ENCODE measurements at regions not wholly inside any gene's neighbourhood (a gene's known extent, or its start where the extent isn't known, plus 50 kb on each side); places are given as distances from the start of the nearest gene placed in this dataset.

DNA sequence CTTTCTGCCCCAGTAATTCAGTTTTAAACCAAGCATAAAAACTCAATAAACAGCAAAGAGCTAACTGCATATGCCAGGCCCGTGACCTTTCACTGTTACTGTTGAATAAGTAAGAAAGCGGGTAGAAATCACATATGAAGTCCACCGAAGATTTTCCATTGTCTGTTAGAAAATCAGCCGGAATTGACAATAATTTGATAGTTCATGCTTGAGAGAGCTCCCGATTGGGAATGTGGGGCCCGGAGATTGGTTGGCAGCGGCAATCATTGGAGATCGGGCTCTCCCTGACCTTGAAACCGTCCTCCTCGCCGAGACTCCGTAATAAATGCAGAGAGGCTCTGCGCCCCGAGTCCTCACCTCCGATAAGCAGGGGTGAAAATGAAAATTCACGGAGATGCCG, 709.6 kb downstream of the BRD1 start:
- Histone ChIP-seq H3K27me3 (ENCODE audit: control insufficient read depth, insufficient read depth, low read length) (no peaks in the 10 kb centered on the region), H3K56ac (ENCODE audit: extremely low read depth, insufficient read depth, low read length) (no peak overlapping the region), H3K9me1 (ENCODE audit: insufficient read depth, low read length) (no peaks in the 10 kb centered on the region), H2BK20ac (ENCODE audit: low read depth, low read length) (no peak overlapping the region), H2AK5ac (ENCODE audit: low read depth, low read length) (no peak overlapping the region), H3K4me1 (ENCODE audit: control insufficient read depth, insufficient read depth, low read length) (no peaks in the 10 kb centered on the region), H3K4me3 (ENCODE audit: insufficient read depth, low read depth, low read length) (no peak overlapping the region), H3K9me3 (ENCODE audit: control insufficient read depth, insufficient read depth, low read length) (peaks cover 48% of the 10 kb centered on the region), H4K91ac (ENCODE audit: insufficient read depth, low read depth, low read length) (no peak overlapping the region), H2BK5ac (ENCODE audit: low read depth, low read length, poor library complexity, severe bottlenecking) (no peak overlapping the region), H3K4me2 (ENCODE audit: low read depth, low read length) (no peak overlapping the region), H2BK120ac (ENCODE audit: low read depth, low read length) (no peak overlapping the region), H4K8ac (ENCODE audit: low read depth in 2 of 2, low read length in 2 of 2) (no peak overlapping the region), H3K9ac (ENCODE audit: low read depth, low read length) (no peak overlapping the region), H4K20me1 (ENCODE audit: insufficient read depth, low read length) (no peaks in the 10 kb centered on the region), H3K79me1 (ENCODE audit: low read depth in 1 of 2, low read length in 2 of 2) (no peaks in the 10 kb centered on the region), H2AFZ (replicated peaks; ENCODE audit: low read length, poor library complexity) (no peak overlapping the region), H3K4ac (ENCODE audit: low read depth, low read length) (no peak overlapping the region), H3K23ac (ENCODE audit: low read depth, low read length) (no peak overlapping the region), H3K14ac (replicated peaks; ENCODE audit: low read depth, low read length) (no peak overlapping the region), H2BK15ac (ENCODE audit: low read depth, low read length) (no peak overlapping the region), H4K5ac (ENCODE audit: low read depth, low read length) (no peak overlapping the region), H3K36me3 (ENCODE audit: control insufficient read depth, insufficient read depth, low read length) (no peaks in the 10 kb centered on the region), H2AK9ac (replicated peaks; ENCODE audit: low read depth, low read length, poor library complexity) (no peak overlapping the region), H3K27ac (ENCODE audit: insufficient read depth, low read length) (no peak overlapping the region), H3K18ac (ENCODE audit: low read depth, low read length) (no peak overlapping the region)
- CTCF ChIA-PET = no interaction called here
- TF ChIP-seq NFE2L2 (IDR thresholded peaks at IDR 0.05; ENCODE audit: low read depth, low read length) (no peak), MXI1 (IDR thresholded peaks at IDR 0.05; ENCODE audit: borderline replicate concordance, low read depth, low read length) (no peak), RCOR1 (IDR thresholded peaks at IDR 0.05; ENCODE audit: insufficient replicate concordance, low read length) (no peak), RFX5 (IDR thresholded peaks at IDR 0.05; ENCODE audit: low read depth, low read length) (no peak), CHD1 (IDR thresholded peaks at IDR 0.05; ENCODE audit: low read depth, low read length) (no peak), CEBPB (IDR thresholded peaks at IDR 0.05; ENCODE audit: low read depth, low read length) (no peak), MAZ (IDR thresholded peaks at IDR 0.05; ENCODE audit: borderline replicate concordance, low read depth, low read length) (no peak)
- TF ChIP-seq, protein P1, sequence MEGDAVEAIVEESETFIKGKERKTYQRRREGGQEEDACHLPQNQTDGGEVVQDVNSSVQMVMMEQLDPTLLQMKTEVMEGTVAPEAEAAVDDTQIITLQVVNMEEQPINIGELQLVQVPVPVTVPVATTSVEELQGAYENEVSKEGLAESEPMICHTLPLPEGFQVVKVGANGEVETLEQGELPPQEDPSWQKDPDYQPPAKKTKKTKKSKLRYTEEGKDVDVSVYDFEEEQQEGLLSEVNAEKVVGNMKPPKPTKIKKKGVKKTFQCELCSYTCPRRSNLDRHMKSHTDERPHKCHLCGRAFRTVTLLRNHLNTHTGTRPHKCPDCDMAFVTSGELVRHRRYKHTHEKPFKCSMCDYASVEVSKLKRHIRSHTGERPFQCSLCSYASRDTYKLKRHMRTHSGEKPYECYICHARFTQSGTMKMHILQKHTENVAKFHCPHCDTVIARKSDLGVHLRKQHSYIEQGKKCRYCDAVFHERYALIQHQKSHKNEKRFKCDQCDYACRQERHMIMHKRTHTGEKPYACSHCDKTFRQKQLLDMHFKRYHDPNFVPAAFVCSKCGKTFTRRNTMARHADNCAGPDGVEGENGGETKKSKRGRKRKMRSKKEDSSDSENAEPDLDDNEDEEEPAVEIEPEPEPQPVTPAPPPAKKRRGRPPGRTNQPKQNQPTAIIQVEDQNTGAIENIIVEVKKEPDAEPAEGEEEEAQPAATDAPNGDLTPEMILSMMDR (conservative IDR thresholded peaks at IDR 0.05; ENCODE audit: low read depth, low read length) = no peak
- TF ChIP-seq, protein P2, sequence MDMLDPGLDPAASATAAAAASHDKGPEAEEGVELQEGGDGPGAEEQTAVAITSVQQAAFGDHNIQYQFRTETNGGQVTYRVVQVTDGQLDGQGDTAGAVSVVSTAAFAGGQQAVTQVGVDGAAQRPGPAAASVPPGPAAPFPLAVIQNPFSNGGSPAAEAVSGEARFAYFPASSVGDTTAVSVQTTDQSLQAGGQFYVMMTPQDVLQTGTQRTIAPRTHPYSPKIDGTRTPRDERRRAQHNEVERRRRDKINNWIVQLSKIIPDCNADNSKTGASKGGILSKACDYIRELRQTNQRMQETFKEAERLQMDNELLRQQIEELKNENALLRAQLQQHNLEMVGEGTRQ (IDR thresholded peaks at IDR 0.05; ENCODE audit: low read depth, low read length) = no peak
- no TSS peak for BruUV-seq (replicated peaks)
- 78% methylated on average over 8 of the region's 17 CpGs; no CpG with 5 or more reads in 1 of the 2 experiments for WGBS, 2 experiments (ENCODE audit: extremely low coverage in 2 of 2, insufficient read length in 1 of 2)
- ATAC-seq (ENCODE audit: low read depth) = no peak
- in situ Hi-C loops (cut with MboI; ENCODE audit: low sequenced_read_pairs) = no loop called here
- no peak for DNase-seq
- intact Hi-C loops (cut with micrococcal nuclease) = no loop called here
- POLR2A ChIA-PET (ENCODE audit: unreplicated experiment) = no interaction called here
- dilution Hi-C loops (cut with HindIII; ENCODE audit: low sequenced_read_pairs, unreplicated experiment) = no loop called here

All from IMR-90 (cell line).